SK-N-SH (cell line): ENCODE measurements at regions not wholly inside any gene's neighbourhood (a gene's known extent, or its start where the extent isn't known, plus 50 kb on each side); places are given as distances from the start of the nearest gene placed in this dataset.

Experiments used
- CTCF ChIA-PET: fragments of 300-600, 350-600 bp; formaldehyde crosslinking; extraction: SDS; loops from one replicate; lab custom pipeline; 2021; lab: Yijun Ruan, JAX
- POLR2A ChIA-PET: fragments of 350-600 bp; sonication (Branson Sonifier 250); formaldehyde crosslinking; extraction: SDS; loops from one replicate; lab custom pipeline; 2020; ENCODE audit warnings: antibody characterized with exemption, inconsistent platforms; lab: Yijun Ruan, JAX
- DNase-seq: peaks from one replicate; pipeline ENCODE4 v3.0.0; 2012
- H2AFZ ChIP-seq: fragments of 200-600 bp; sonication (generic); 2 replicates; pipeline ENCODE4 v1.8.1; 2016; ENCODE audit warnings: antibody characterized with exemption, mild to moderate bottlenecking, low read depth
- H3F3A ChIP-seq: fragments of 200-600 bp; sonication (generic); replicated peaks from 2 replicates; pipeline ENCODE3; 2016; ENCODE audit warnings: antibody characterized with exemption, mild to moderate bottlenecking; ENCODE audit not compliant: insufficient read depth
- H3K27ac ChIP-seq, 2 experiments: fragments of 200-500 bp in 1 of 2; fragments of 200-600 bp in 1 of 2; sonication (Bioruptor generic) in 1 of 2; sonication (generic), shearing (Covaris generic) in 1 of 2; 2 replicates each; pipeline versions ENCODE4 v1.5.1 to v1.6.1; 2014 to 2016; ENCODE audit warnings: low read depth in 2 of 2, inconsistent platforms in 1 of 2, low read length in 1 of 2, mild to moderate bottlenecking in 1 of 2, mixed read lengths in 1 of 2
- H3K27me3 ChIP-seq: fragments of 200-600 bp; sonication (generic), shearing (Covaris generic); 2 replicates; pipeline ENCODE4 v1.6.1; 2016; ENCODE audit warnings: mixed run types; ENCODE audit not compliant: insufficient read depth
- H3K36me3 ChIP-seq, 2 experiments: fragments of 200-500 bp in 1 of 2; fragments of 200-600 bp in 1 of 2; sonication (Bioruptor generic) in 1 of 2; sonication (generic) in 1 of 2; replicated peaks in 1 of 2; 2 replicates each; pipeline versions ENCODE3 to v1.5.1; 2014 to 2016; ENCODE audit warnings: low read length in 1 of 2, mild to moderate bottlenecking in 1 of 2; ENCODE audit not compliant: insufficient read depth in 2 of 2, control insufficient read depth in 1 of 2
- H3K4me1 ChIP-seq, 2 experiments: fragments of 200-500 bp in 1 of 2; fragments of 200-600 bp in 1 of 2; sonication (Bioruptor generic) in 1 of 2; sonication (generic), shearing (Covaris generic) in 1 of 2; 2 replicates each; pipeline versions ENCODE4 v1.5.1 to v1.6.1; 2014 to 2016; ENCODE audit warnings: low read depth in 1 of 2, low read length in 1 of 2, mixed run types in 1 of 2; ENCODE audit not compliant: insufficient read depth in 2 of 2, control insufficient read depth in 1 of 2
- H3K4me2 ChIP-seq: fragments of 200-600 bp; sonication (generic), shearing (Covaris generic); 2 replicates; pipeline ENCODE4 v1.6.1; 2017; ENCODE audit warnings: mixed run types
- H3K4me3 ChIP-seq, 2 experiments: fragments of 200-500 bp in 1 of 2; fragments of 200-600 bp in 1 of 2; sonication (Bioruptor generic) in 1 of 2; sonication (generic), shearing (Covaris generic) in 1 of 2; 2 replicates each; pipeline versions ENCODE4 v1.5.1 to v1.8.1; 2014 to 2016; ENCODE audit warnings: low read depth in 2 of 2, inconsistent platforms in 1 of 2, low read length in 1 of 2, mild to moderate bottlenecking in 1 of 2, mixed read lengths in 1 of 2, moderate library complexity in 1 of 2
- H3K79me2 ChIP-seq: fragments of 200-600 bp; sonication (generic); 2 replicates; pipeline ENCODE4 v1.8.1; 2017; ENCODE audit warnings: mild to moderate bottlenecking; ENCODE audit not compliant: insufficient read depth
- H3K9ac ChIP-seq: fragments of 200-600 bp; sonication (generic); 2 replicates; pipeline ENCODE4 v1.6.1; 2017; ENCODE audit warnings: mixed run types
- H3K9me2 ChIP-seq: fragments of 200-600 bp; sonication (generic); 2 replicates; pipeline ENCODE4 v1.6.1; 2017; ENCODE audit warnings: mixed run types
- H3K9me3 ChIP-seq: fragments of 200-600 bp; sonication (generic); 2 replicates; pipeline ENCODE4 v1.6.1; 2017; ENCODE audit warnings: mixed run types, mild to moderate bottlenecking, moderate library complexity
- H4K20me1 ChIP-seq: fragments of 200-600 bp; sonication (generic); 2 replicates; pipeline ENCODE4 v1.6.1; 2017; ENCODE audit warnings: mild to moderate bottlenecking, mixed run types; ENCODE audit not compliant: insufficient read depth
- CHD2 ChIP-seq: fragments of 150-350 bp; IDR thresholded peaks from 2 replicates; pipeline ENCODE4 v1.6.1; 2018; ENCODE audit warnings: low read length; ENCODE audit not compliant: partially characterized antibody
- ELF1 ChIP-seq: IDR thresholded peaks from 2 replicates; pipeline ENCODE4 v1.4.0; 2012
- FOSL2 ChIP-seq: IDR thresholded peaks from 2 replicates; pipeline ENCODE4 v1.4.0; 2012; ENCODE audit warnings: low read depth, mild to moderate bottlenecking, moderate library complexity, borderline replicate concordance
- FOXJ3 ChIP-seq: sonication (generic); formaldehyde crosslinking; IDR thresholded peaks from 2 replicates; pipeline ENCODE4 v1.5.1; 2020; ENCODE audit warnings: mild to moderate bottlenecking, missing genetic modification reagents
- FOXM1 ChIP-seq: IDR thresholded peaks from 2 replicates; pipeline ENCODE4 v1.4.0; 2012; ENCODE audit warnings: low read depth, mild to moderate bottlenecking
- GATA2 ChIP-seq: sonication (generic); formaldehyde crosslinking; IDR thresholded peaks from 2 replicates; pipeline ENCODE4 v1.5.0; 2020; ENCODE audit warnings: mild to moderate bottlenecking, missing genetic modification reagents
- IRF3 ChIP-seq: fragments of 150-350 bp; IDR thresholded peaks from 2 replicates; pipeline ENCODE4 v1.6.1; 2016; ENCODE audit warnings: mild to moderate bottlenecking, low read depth, low read length
- JUND ChIP-seq: IDR thresholded peaks from 2 replicates; pipeline ENCODE4 v1.4.0; 2012
- MAX ChIP-seq: IDR thresholded peaks from 2 replicates; pipeline ENCODE4 v1.4.0; 2012; ENCODE audit warnings: low read depth
- MEF2A ChIP-seq: IDR thresholded peaks from 2 replicates; pipeline ENCODE4 v1.4.0; 2012; ENCODE audit warnings: low read depth, borderline replicate concordance
- POLR2AphosphoS5 ChIP-seq: IDR thresholded peaks from 2 replicates; pipeline ENCODE4 v1.6.1; 2012; ENCODE audit warnings: low read depth, low read length
- RCOR1 ChIP-seq: fragments of 150-350 bp; IDR thresholded peaks from 2 replicates; pipeline ENCODE4 v1.6.1; 2017; ENCODE audit warnings: antibody characterized with exemption, low read length
- REST ChIP-seq: IDR thresholded peaks from 2 replicates; pipeline ENCODE4 v1.6.1; 2012; ENCODE audit warnings: mild to moderate bottlenecking, low read depth, low read length, moderate library complexity
- RXRA ChIP-seq: IDR thresholded peaks from 2 replicates; pipeline ENCODE4 v1.4.0; 2012; ENCODE audit warnings: low read depth, mild to moderate bottlenecking, borderline replicate concordance
- SMC3 ChIP-seq: IDR thresholded peaks from 2 replicates; pipeline ENCODE4 v1.6.1; 2012; ENCODE audit warnings: low read depth, low read length, improper control_type of control experiment
- USF1 ChIP-seq: IDR thresholded peaks from 2 replicates; pipeline ENCODE4 v1.4.0; 2012; ENCODE audit warnings: low read depth, borderline replicate concordance
- WGBS: methylation state at CpG from one replicate; pipeline ENCODE4 v1.1.6; 2017; ENCODE audit warnings: low lambda C conversion rate; 5-methylcytosine and 5-hydroxymethylcytosine counted together

- CTCF ChIA-PET, result no interaction called here
- Histone ChIP-seq H4K20me1 (no peaks in the 10 kb centered on the region), H3K4me3 (no peak overlapping the region), H3K36me3 (no peaks in the 10 kb centered on the region), H3K9me2 (no peaks in the 10 kb centered on the region), H3K79me2 (no peaks in the 10 kb centered on the region), H3F3A (no peaks in the 10 kb centered on the region), H3K27me3 (no peaks in the 10 kb centered on the region), H3K4me1 (no peaks in the 10 kb centered on the region), H3K27ac (no peak overlapping the region), H2AFZ (no peak overlapping the region), H3K9ac (no peak overlapping the region), H3K9me3 (no peaks in the 10 kb centered on the region), H3K4me2 (no peak overlapping the region)
- no peak for DNase-seq
- WGBS, result 32% methylated on average over 2 of the region's 2 CpGs
- POLR2A ChIA-PET, result no interaction called here
- TF ChIP-seq FOSL2 (no peak), USF1 (no peak), SMC3 (no peak), GATA2 (no peak), MEF2A (no peak), RXRA (no peak), ELF1 (no peak), JUND (no peak), FOXJ3 (CRISPR knock-in tag) (no peak), CHD2 (no peak), FOXM1 (no peak), POLR2AphosphoS5 (no peak), IRF3 (no peak), RCOR1 (no peak), MAX (no peak), REST (no peak)
These were observed 410.2 kb upstream of the CFAP20DC start for GRCh38 chr3:59460068-59460467.
